ENCODE measurements at regions not wholly inside any gene's neighbourhood (a gene's known extent, or its start where the extent isn't known, plus 50 kb on each side); places are given as distances from the start of the nearest gene placed in this dataset.

DNA sequence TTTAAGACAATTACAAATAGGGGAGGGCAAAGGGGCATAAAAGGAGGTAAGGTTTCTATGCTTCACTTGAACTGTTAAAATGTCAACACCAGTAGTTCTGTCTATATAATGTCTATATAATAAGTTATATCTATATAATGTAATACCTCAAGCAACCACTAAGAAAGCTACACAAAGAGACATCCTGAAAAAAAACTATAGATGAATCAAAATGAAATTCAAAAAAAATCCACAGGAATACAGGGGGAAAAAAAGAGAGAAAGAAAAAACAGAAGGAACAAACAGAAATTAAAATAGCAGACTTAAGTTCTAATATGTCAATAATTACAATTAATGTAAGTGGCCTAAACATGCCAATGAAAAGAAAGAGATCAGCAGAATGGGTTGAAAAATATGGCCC, 186.0 kb downstream of the KCTD15 start:
- DNase-seq (ENCODE audit: low spot score) (no peak), ATAC-seq (ENCODE audit: low FRiP score) (no peak)
- TF ChIP-seq CTCF (IDR thresholded peaks at IDR 0.05) = no peak

GRCh38 chr19:33988601-33989000, 183.7 kb upstream of the LSM14A start:
- no peak for TF ChIP-seq CTCF (IDR thresholded peaks at IDR 0.05)
- DNase-seq (ENCODE audit: low spot score) (no peak), ATAC-seq (ENCODE audit: low FRiP score) (no peak)

DNA sequence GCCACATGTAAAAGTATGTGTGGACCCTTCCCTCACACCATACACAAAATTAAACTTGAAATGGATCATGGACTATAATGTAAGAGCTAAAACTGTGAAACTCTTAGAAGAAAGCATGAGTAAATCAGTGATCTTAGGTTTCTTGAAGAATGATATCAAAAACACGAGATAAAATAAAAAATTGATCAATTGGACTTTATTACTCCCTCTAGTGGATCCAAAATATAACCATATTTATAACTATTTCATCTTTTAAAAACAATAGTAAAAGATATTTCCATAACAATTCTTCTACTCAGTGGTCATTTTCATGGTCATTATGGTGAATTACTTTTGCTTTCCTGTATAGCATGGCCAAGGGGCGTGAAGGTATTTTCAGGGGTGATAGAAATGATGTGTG, 174.6 kb upstream of the LSM14A start:
- DNase-seq (ENCODE audit: low spot score) (no peak), ATAC-seq (ENCODE audit: low FRiP score) (no peak)
- no peak for TF ChIP-seq CTCF (IDR thresholded peaks at IDR 0.05)

GRCh38 chr19:33998302-33998701, 174.0 kb upstream of the LSM14A start:
- TF ChIP-seq CTCF (IDR thresholded peaks at IDR 0.05) = no peak
- DNase-seq (ENCODE audit: low spot score) (no peak), ATAC-seq (ENCODE audit: low FRiP score) (no peak)

DNA sequence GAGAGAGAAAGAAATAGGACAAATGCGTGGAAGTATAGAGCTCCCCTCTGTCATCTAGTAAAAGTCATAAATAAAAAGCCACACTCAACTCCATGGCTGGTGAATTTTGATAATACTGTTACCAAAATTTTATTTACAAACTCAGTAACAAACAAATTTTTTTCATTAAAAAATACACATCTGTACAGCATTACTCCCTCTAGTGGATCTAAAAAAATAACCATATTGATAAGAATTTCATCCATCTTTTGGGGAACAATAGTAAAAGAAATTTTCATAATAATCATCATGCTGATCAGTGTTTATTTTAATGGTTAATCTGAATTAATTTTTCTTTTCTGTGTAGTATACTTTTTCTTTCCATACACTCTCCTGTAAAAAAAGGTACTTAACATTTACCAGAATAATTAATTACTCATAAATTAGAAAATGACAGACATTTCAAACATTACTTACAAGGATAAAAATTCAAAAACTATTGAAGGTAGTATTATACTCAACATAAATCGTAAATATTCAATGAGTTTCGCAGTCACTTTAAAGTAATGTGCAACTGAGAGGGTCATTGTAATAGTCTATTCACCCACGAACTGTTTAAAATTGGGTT, 173.5 kb upstream of the LSM14A start:
- ATAC-seq (ENCODE audit: low FRiP score) (no peak), DNase-seq (ENCODE audit: low spot score) (no peak)
- TF ChIP-seq CTCF (IDR thresholded peaks at IDR 0.05) = no peak

DNA sequence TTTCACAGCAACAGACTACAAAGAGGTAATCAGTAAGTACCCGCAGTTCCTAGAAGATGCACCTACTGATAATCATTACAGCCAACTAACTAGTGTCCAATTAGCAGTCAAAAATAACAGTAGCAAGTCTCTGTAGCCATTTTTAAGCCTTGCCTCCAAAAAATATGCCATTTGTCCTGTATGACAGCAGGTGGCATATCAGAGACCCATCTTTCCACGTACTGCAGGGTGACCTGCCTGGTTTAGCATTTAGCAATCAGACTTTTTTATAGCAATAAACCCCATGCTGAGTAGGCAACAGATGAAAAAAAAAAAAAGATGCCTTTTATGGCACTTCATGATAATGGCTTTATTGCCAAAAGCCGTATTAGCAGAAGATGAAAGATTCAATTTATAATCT, 155.3 kb upstream of the LSM14A start:
- DNase-seq (ENCODE audit: low spot score) (no peak), ATAC-seq (ENCODE audit: low FRiP score) (no peak)
- no peak for TF ChIP-seq CTCF (IDR thresholded peaks at IDR 0.05)

GRCh38 chr19:34017601-34018000, 154.7 kb upstream of the LSM14A start:
- TF ChIP-seq CTCF (IDR thresholded peaks at IDR 0.05) = no peak
- ATAC-seq (ENCODE audit: low FRiP score) (no peak), DNase-seq (ENCODE audit: low spot score) (no peak)

Measured in omental fat pad (tissue), 3 donors.